ENCODE measurements at regions not wholly inside any gene's neighbourhood (a gene's known extent, or its start where the extent isn't known, plus 50 kb on each side); places are given as distances from the start of the nearest gene placed in this dataset.

DNA sequence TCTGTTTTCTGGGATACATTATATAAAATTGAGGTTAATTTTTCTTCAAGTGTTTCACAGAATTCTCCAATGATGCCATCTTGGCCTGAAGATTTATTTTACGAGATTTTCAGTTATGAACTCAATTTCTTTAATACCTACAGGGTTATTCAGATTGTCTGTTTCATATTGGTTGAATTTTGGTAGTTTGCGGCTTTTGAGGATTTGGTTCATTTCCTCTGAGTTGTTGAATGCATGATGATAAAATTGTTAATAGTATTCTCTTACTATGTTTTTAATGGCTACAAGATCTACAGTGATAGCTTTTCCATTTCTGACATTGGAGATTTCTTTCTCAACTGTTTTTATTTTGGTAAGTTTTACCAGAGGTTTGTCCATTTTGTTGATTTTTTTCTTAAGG is 63.9 kb upstream of the PTPRG start:
- intact Hi-C loops (cut with DNase I; ENCODE audit: low total_unique reads) = no loop called here
- Histone ChIP-seq H3K36me3 (no peaks in the 10 kb centered on the region), H3K9me3 (peaks cover 0 to 24% (median 8%) of the 10 kb centered on the region in 8 donors), H3K27ac (no peak overlapping the region), H3K4me3 (no peak overlapping the region), H3K27me3 (replicated peaks in 1 of 7) (no peaks in the 10 kb centered on the region), H3K4me1 (no peaks in the 10 kb centered on the region)
- WGBS, 5 donors = 84 to 92% (median 85%) methylated on average over 2 of the region's 2 CpGs
- TF ChIP-seq CTCF (IDR thresholded peaks at IDR 0.05 in 8 of 11, conservative IDR thresholded peaks at IDR 0.05 in 3 of 11) = no peak
- no peak for TF ChIP-seq POLR2AphosphoS5 (IDR thresholded peaks at IDR 0.05)
- TF ChIP-seq POLR2A (IDR thresholded peaks at IDR 0.05) = no peak
- DNase-seq = no peak

- Histone ChIP-seq H3K27ac (no peak overlapping the region), H3K27me3 (replicated peaks in 1 of 7) (no peaks in the 10 kb centered on the region), H3K4me3 (no peak overlapping the region), H3K4me1 (no peaks in the 10 kb centered on the region), H3K9me3 (peaks cover 0 to 36% (median 13%) of the 10 kb centered on the region in 8 donors), H3K36me3 (no peaks in the 10 kb centered on the region)
- 71 to 95% (median 86%) methylated on average over 5 of the region's 5 CpGs for WGBS, 5 donors
- no peak for DNase-seq
- TF ChIP-seq POLR2A (IDR thresholded peaks at IDR 0.05) (no peak), CTCF (IDR thresholded peaks at IDR 0.05 in 8 of 11, conservative IDR thresholded peaks at IDR 0.05 in 3 of 11) (no peak), POLR2AphosphoS5 (IDR thresholded peaks at IDR 0.05) (no peak)
- intact Hi-C loops (cut with DNase I; ENCODE audit: low total_unique reads) = no loop called here
Measured at GRCh38 chr3:61505197-61505596, 56.2 kb upstream of the PTPRG start.

DNA sequence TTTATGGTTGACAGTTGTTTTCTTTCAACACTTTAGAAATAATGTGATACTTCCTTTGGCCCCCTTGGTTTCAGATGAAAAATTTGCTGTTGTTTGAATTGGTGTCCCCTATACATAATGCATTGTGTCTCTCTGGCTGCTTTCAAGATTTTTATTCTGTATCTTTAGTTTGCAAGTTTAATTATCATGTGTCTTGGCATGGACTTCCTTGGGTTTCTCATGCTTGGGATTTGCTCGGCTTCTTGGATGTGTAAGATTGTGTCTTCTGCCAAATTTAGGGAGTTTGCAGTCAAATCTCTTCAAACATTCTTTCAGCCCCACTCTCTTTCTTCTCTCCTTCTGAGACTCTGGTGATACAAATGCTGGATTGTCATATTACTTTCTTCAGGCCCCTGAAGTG is 53.4 kb upstream of the PTPRG start:
- no peaks in the 10 kb centered on the region for H3K27me3 ChIP-seq (replicated peaks in 1 of 7)
- H3K4me1 ChIP-seq = no peaks in the 10 kb centered on the region
- intact Hi-C loops (cut with DNase I; ENCODE audit: low total_unique reads) = no loop called here
- H3K4me3 ChIP-seq = no peak overlapping the region
- no peak overlapping the region for H3K27ac ChIP-seq
- no peaks in the 10 kb centered on the region for H3K36me3 ChIP-seq
- TF ChIP-seq CTCF (IDR thresholded peaks at IDR 0.05 in 8 of 11, conservative IDR thresholded peaks at IDR 0.05 in 3 of 11) (no peak), POLR2AphosphoS5 (IDR thresholded peaks at IDR 0.05) (no peak), POLR2A (IDR thresholded peaks at IDR 0.05) (no peak)
- DNase-seq = no peak
- 68 to 100% (median 87%) methylated on average over 1 of the region's 1 CpG for WGBS, 5 donors
- peaks cover 0 to 13% (median under 1%) of the 10 kb centered on the region in 8 donors for H3K9me3 ChIP-seq

Data from spleen (tissue), 11 donors.